H1 (cell line): ENCODE measurements at regions not wholly inside any gene's neighbourhood (a gene's known extent, or its start where the extent isn't known, plus 50 kb on each side); places are given as distances from the start of the nearest gene placed in this dataset.

Experiments used
- ATF2 ChIP-seq: IDR thresholded peaks from 2 replicates; pipeline ENCODE4 v1.6.1; 2012; ENCODE audit warnings: low read length, inconsistent platforms
- CEBPB ChIP-seq: IDR thresholded peaks from 2 replicates; pipeline ENCODE4 v1.6.1; 2012; ENCODE audit warnings: low read depth, low read length
- CHD2 ChIP-seq: IDR thresholded peaks from 2 replicates; pipeline ENCODE4 v1.6.1; 2012; ENCODE audit warnings: low read length, improper control_type of control experiment
- EP300 ChIP-seq, 2 experiments: IDR thresholded peaks; 1 replicate in 1 of 2; 2 replicates in 1 of 2; pipeline ENCODE4 v1.6.1; 2011 to 2012; ENCODE audit warnings: low read depth in 2 of 2, low read length in 2 of 2, mild to moderate bottlenecking in 2 of 2, borderline replicate concordance in 1 of 2, inconsistent platforms in 1 of 2, moderate library complexity in 1 of 2
- JUN ChIP-seq: IDR thresholded peaks from 2 replicates; pipeline ENCODE4 v1.6.1; 2011; ENCODE audit warnings: low read depth, mild to moderate bottlenecking, improper control_type of control experiment, low read length
- JUND ChIP-seq: IDR thresholded peaks from 2 replicates; pipeline ENCODE4 v1.6.1; 2011; ENCODE audit warnings: mild to moderate bottlenecking, improper control_type of control experiment, low read length
- POLR2A ChIP-seq, 2 experiments: IDR thresholded peaks; 1 replicate in 1 of 2; 2 replicates in 1 of 2; pipeline ENCODE4 v1.6.1; 2011; ENCODE audit warnings: low read depth in 2 of 2, low read length in 2 of 2, mild to moderate bottlenecking in 2 of 2; ENCODE audit errors: control extremely low read depth in 1 of 2
- RAD21 ChIP-seq, 2 experiments: IDR thresholded peaks in 1 of 2; conservative IDR thresholded peaks in 1 of 2; 2 replicates each; pipeline ENCODE4 v1.6.1; 2011; ENCODE audit warnings: low read depth in 2 of 2, low read length in 2 of 2, improper control_type of control experiment in 1 of 2, inconsistent platforms in 1 of 2, mild to moderate bottlenecking in 1 of 2, moderate library complexity in 1 of 2
- RFX5 ChIP-seq: IDR thresholded peaks from 2 replicates; pipeline ENCODE4 v1.6.1; 2011; ENCODE audit warnings: low read depth, low read length, improper control_type of control experiment, borderline replicate concordance
- SIX5 ChIP-seq: IDR thresholded peaks from 2 replicates; pipeline ENCODE4 v1.6.1; 2011; ENCODE audit warnings: mild to moderate bottlenecking, low read depth, low read length
- SUZ12 ChIP-seq: fragments of 200-600 bp; sonication (generic); IDR thresholded peaks from 2 replicates; pipeline ENCODE4 v1.6.1; 2012; ENCODE audit warnings: mild to moderate bottlenecking, inconsistent platforms, low read length, moderate library complexity, mixed read lengths
- ZNF274 ChIP-seq: IDR thresholded peaks from 2 replicates; pipeline ENCODE4 v1.7.0; 2012; ENCODE audit warnings: low read length, borderline replicate concordance; ENCODE audit errors: extremely low read depth
- TF ChIP-seq, protein P1 (sequence below), 3 experiments: IDR thresholded peaks; 1 replicate in 2 of 3; 2 replicates in 1 of 3; pipeline versions ENCODE4 v1.5.1 to v1.6.1; 2011; ENCODE audit warnings: low read length in 3 of 3, mild to moderate bottlenecking in 3 of 3, inconsistent platforms in 2 of 3, low read depth in 1 of 3, moderate library complexity in 1 of 3; ENCODE audit not compliant: insufficient read depth in 1 of 3; ENCODE audit errors: control extremely low read depth in 1 of 3

DNA sequence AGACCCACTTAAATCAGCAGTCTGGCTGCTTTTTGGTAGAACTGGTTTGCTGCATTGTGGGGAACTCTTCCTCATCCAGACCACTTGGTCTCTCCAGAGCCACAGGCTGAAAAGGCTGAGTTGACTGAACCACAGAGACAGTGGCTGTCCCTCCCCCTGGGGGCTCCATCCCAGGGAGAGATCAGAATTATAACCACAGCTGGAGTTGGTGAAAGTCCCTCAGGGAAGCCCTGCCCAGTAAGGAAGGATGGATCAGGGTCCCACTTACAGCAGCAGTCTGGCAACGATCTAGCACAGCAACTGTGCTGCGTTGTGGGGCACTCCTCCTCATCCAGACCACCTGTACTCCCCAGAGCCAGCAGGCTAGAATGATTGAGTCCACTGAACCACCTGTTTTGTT, 212.7 kb downstream of the SOX3 start:
- TF ChIP-seq SIX5, result no peak
- TF ChIP-seq, protein P1, sequence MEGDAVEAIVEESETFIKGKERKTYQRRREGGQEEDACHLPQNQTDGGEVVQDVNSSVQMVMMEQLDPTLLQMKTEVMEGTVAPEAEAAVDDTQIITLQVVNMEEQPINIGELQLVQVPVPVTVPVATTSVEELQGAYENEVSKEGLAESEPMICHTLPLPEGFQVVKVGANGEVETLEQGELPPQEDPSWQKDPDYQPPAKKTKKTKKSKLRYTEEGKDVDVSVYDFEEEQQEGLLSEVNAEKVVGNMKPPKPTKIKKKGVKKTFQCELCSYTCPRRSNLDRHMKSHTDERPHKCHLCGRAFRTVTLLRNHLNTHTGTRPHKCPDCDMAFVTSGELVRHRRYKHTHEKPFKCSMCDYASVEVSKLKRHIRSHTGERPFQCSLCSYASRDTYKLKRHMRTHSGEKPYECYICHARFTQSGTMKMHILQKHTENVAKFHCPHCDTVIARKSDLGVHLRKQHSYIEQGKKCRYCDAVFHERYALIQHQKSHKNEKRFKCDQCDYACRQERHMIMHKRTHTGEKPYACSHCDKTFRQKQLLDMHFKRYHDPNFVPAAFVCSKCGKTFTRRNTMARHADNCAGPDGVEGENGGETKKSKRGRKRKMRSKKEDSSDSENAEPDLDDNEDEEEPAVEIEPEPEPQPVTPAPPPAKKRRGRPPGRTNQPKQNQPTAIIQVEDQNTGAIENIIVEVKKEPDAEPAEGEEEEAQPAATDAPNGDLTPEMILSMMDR (IDR thresholded peaks at IDR 0.05; ENCODE audit: control extremely low read depth in 1 of 3, insufficient read depth in 1 of 3, low read depth in 1 of 3, low read length in 3 of 3), result no peak
- TF ChIP-seq ATF2, result no peak
- TF ChIP-seq CHD2, result no peak
- no peak for TF ChIP-seq POLR2A (IDR thresholded peaks at IDR 0.05; ENCODE audit: control extremely low read depth in 1 of 2, low read depth in 2 of 2, low read length in 2 of 2)
- TF ChIP-seq JUN, result no peak
- no peak for TF ChIP-seq RAD21 (IDR thresholded peaks at IDR 0.05 in 1 of 2, conservative IDR thresholded peaks at IDR 0.05 in 1 of 2; ENCODE audit: low read depth in 2 of 2, low read length in 2 of 2)
- TF ChIP-seq SUZ12, result no peak
- no peak for TF ChIP-seq CEBPB
- no peak for TF ChIP-seq JUND
- no peak for TF ChIP-seq RFX5
- TF ChIP-seq ZNF274, result no peak
- TF ChIP-seq EP300 (IDR thresholded peaks at IDR 0.05; ENCODE audit: borderline replicate concordance in 1 of 2, low read depth in 2 of 2, low read length in 2 of 2), result no peak
